DOHH2 (cell line): ENCODE measurements at regions not wholly inside any gene's neighbourhood (a gene's known extent, or its start where the extent isn't known, plus 50 kb on each side); places are given as distances from the start of the nearest gene placed in this dataset.

Experiments used
- H3F3A ChIP-seq: fragments of 200-600 bp; sonication (generic), shearing (Covaris generic); 2 replicates; pipeline ENCODE4 v1.6.0; 2016; ENCODE audit warnings: antibody characterized with exemption, mild to moderate bottlenecking; ENCODE audit not compliant: control insufficient read depth, insufficient read depth
- H3K27ac ChIP-seq: fragments of 200-600 bp; sonication (generic); 2 replicates; pipeline ENCODE4 v1.5.1; 2014; ENCODE audit warnings: low read depth, mild to moderate bottlenecking, low read length, moderate library complexity
- H3K27me3 ChIP-seq: fragments of 200-600 bp; sonication (generic); 2 replicates; pipeline ENCODE4 v1.6.1; 2014; ENCODE audit warnings: mild to moderate bottlenecking, low read length, mixed read lengths; ENCODE audit not compliant: control insufficient read depth
- H3K36me3 ChIP-seq: fragments of 200-600 bp; sonication (generic); 2 replicates; pipeline ENCODE4 v1.6.1; 2014; ENCODE audit warnings: mild to moderate bottlenecking, low read length, moderate library complexity, mixed read lengths; ENCODE audit not compliant: control insufficient read depth
- H3K4me1 ChIP-seq: fragments of 200-600 bp; sonication (generic); 2 replicates; pipeline ENCODE4 v1.6.1; 2014; ENCODE audit warnings: mild to moderate bottlenecking, low read length, mixed read lengths; ENCODE audit not compliant: control insufficient read depth
- H3K4me2 ChIP-seq: fragments of 200-600 bp; sonication (generic); 2 replicates; pipeline ENCODE4 v1.6.0; 2014; ENCODE audit warnings: mild to moderate bottlenecking, low read length, moderate library complexity
- H3K4me3 ChIP-seq: fragments of 200-600 bp; sonication (generic); 2 replicates; pipeline ENCODE4 v1.5.1; 2014; ENCODE audit warnings: mild to moderate bottlenecking, low read length, mixed read lengths
- H3K79me2 ChIP-seq: fragments of 200-600 bp; sonication (generic); 2 replicates; pipeline ENCODE4 v1.6.1; 2014; ENCODE audit warnings: mild to moderate bottlenecking, low read length, mixed read lengths; ENCODE audit not compliant: control insufficient read depth
- H3K9me2 ChIP-seq: fragments of 200-600 bp; sonication (generic); replicated peaks from 2 replicates; pipeline ENCODE4 v1.6.1; 2014; ENCODE audit warnings: mild to moderate bottlenecking, low read length, mixed read lengths; ENCODE audit not compliant: control insufficient read depth
- H3K9me3 ChIP-seq: fragments of 200-600 bp; sonication (generic); 2 replicates; pipeline ENCODE4 v1.6.1; 2014; ENCODE audit warnings: antibody characterized with exemption, low read length, mixed read lengths; ENCODE audit not compliant: control insufficient read depth, insufficient read depth
- H4K20me1 ChIP-seq: fragments of 200-600 bp; sonication (generic); 2 replicates; pipeline ENCODE4 v1.6.0; 2014; ENCODE audit warnings: low read depth, mild to moderate bottlenecking, antibody characterized with exemption, low read length, moderate library complexity; ENCODE audit not compliant: control insufficient read depth, insufficient read depth
- EZH2phosphoT487 ChIP-seq: fragments of 200-600 bp; sonication (generic); IDR thresholded peaks from 2 replicates; pipeline ENCODE4 v1.6.1; 2017; ENCODE audit warnings: borderline replicate concordance, mild to moderate bottlenecking, antibody characterized with exemption, low read length, moderate library complexity, mixed read lengths
- TF ChIP-seq, protein P1 (sequence below): fragments of 200-600 bp; sonication (generic); IDR thresholded peaks from one replicate; pipeline ENCODE4 v1.5.1; 2014; ENCODE audit warnings: antibody characterized with exemption, mild to moderate bottlenecking, low read depth, low read length; ENCODE audit not compliant: poor library complexity, severe bottlenecking

DNA sequence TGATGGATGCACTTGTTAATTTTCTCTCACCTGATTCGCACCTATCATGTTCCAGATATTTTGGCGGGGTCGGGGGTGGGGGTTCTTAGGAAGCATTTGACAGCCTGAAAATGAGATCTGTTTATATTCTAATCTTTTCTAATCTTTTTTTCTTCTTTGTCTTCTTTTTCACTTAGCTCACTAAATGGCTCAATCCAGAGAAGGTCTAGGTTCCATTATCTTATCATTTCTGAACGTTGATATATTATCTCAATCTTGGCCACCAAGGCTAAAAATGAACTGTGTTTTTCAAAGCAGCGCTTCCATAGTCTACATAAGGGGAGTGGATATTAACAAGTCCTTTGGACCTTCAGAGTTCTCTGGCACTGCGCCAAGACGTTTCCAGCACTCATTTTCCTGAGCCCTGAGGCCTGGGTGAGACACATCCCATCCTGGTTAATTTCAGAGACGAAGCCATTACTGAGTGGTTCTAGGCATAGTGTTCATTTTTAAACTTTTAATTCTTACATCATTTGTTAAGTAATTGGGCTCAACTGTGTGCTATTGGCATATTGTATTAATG, 229.0 kb downstream of the SOX11 start:
- H3K9me3 ChIP-seq = peaks cover 20% of the 10 kb centered on the region
- no peaks in the 10 kb centered on the region for H4K20me1 ChIP-seq
- H3K27me3 ChIP-seq = no peaks in the 10 kb centered on the region
- H3K27ac ChIP-seq = no peak overlapping the region
- no peaks in the 10 kb centered on the region for H3F3A ChIP-seq
- H3K79me2 ChIP-seq = no peaks in the 10 kb centered on the region
- no peaks in the 10 kb centered on the region for H3K9me2 ChIP-seq
- TF ChIP-seq, protein P1, sequence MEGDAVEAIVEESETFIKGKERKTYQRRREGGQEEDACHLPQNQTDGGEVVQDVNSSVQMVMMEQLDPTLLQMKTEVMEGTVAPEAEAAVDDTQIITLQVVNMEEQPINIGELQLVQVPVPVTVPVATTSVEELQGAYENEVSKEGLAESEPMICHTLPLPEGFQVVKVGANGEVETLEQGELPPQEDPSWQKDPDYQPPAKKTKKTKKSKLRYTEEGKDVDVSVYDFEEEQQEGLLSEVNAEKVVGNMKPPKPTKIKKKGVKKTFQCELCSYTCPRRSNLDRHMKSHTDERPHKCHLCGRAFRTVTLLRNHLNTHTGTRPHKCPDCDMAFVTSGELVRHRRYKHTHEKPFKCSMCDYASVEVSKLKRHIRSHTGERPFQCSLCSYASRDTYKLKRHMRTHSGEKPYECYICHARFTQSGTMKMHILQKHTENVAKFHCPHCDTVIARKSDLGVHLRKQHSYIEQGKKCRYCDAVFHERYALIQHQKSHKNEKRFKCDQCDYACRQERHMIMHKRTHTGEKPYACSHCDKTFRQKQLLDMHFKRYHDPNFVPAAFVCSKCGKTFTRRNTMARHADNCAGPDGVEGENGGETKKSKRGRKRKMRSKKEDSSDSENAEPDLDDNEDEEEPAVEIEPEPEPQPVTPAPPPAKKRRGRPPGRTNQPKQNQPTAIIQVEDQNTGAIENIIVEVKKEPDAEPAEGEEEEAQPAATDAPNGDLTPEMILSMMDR = no peak
- TF ChIP-seq EZH2phosphoT487 = no peak
- H3K36me3 ChIP-seq = no peaks in the 10 kb centered on the region
- H3K4me1 ChIP-seq = no peaks in the 10 kb centered on the region
- H3K4me2 ChIP-seq = no peak overlapping the region
- no peak overlapping the region for H3K4me3 ChIP-seq

DNA sequence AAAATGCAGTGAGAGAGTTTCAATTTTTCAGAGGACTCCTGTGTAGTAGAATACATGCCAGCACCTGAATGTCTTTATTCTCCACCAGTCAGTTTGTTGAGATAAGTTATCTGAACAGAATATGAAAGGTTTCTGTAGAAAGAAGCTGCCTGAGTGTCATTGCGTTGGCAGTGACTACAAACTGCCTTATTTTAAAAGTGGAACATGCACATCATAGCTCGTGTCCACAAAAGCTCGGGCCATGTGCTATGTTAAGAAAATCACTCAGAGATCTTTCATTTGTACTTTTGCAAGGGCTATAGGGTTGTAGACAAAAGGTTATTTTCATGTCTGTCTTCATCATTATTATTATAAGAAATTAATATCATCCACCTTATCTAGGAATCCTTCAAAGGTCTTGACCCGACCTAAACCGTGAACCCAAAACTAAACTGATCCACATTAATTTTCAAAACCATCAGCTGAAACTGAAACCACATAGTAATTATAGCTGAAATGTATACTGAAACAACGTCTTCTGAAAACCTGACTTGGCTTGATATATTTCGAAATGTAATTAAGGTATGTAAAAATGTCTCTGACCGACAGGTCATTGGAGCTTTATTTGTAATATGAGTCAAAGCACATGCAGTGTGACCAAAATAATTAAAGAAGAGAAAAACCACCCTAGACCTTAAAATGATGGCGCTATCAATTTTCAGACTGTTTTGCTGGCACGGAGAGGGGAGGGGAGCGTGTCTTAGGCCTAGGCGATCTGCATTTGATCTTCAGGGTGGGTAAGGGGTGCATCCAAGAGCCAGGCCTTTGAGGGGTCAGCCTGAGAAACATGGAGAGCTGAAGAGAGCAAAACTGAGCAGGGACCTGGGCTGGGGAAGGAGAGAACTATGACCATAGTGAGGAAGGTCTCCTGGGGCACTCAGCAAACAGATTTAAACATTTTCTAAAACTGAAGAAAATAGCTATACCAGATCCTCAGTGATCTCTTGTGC, 232.1 kb downstream of the SOX11 start:
- Histone ChIP-seq H3K9me2 (no peaks in the 10 kb centered on the region), H3K27ac (no peak overlapping the region), H3F3A (no peaks in the 10 kb centered on the region), H3K27me3 (no peaks in the 10 kb centered on the region), H4K20me1 (no peaks in the 10 kb centered on the region), H3K4me3 (no peak overlapping the region), H3K36me3 (no peaks in the 10 kb centered on the region), H3K79me2 (no peaks in the 10 kb centered on the region), H3K9me3 (peaks cover 2% of the 10 kb centered on the region; the same call in 1 of the 2 replicates), H3K4me2 (no peak overlapping the region), H3K4me1 (no peaks in the 10 kb centered on the region)
- no peak for TF ChIP-seq EZH2phosphoT487
- TF ChIP-seq, protein P1 = no peak

DNA sequence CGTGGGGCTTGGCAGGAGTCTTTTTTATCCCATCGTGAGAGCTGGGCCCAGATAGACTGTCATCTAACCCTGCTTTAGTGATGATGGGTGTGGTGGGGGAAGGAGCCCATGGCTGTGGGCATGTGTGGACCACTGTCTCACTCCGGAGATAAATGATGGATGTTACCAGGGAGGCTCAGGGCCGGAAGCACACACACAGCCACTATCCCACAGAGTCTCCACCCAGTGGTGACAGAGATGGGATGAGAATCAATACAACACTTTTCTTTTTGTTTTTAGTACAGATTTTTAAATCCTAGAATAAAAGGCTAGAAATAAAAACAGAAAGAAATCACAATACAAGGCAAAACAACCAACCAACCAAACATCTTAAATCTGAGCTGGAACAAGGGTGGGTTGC, 233.4 kb downstream of the SOX11 start:
- H4K20me1 ChIP-seq = no peaks in the 10 kb centered on the region
- H3K4me3 ChIP-seq = no peak overlapping the region
- no peak overlapping the region for H3K27ac ChIP-seq
- H3K9me2 ChIP-seq = no peaks in the 10 kb centered on the region
- no peaks in the 10 kb centered on the region for H3K79me2 ChIP-seq
- H3K4me1 ChIP-seq = no peaks in the 10 kb centered on the region
- no peaks in the 10 kb centered on the region for H3K27me3 ChIP-seq
- no peaks in the 10 kb centered on the region for H3K36me3 ChIP-seq
- no peaks in the 10 kb centered on the region for H3K9me3 ChIP-seq
- no peak overlapping the region for H3K4me2 ChIP-seq
- H3F3A ChIP-seq = no peaks in the 10 kb centered on the region
- no peak for TF ChIP-seq EZH2phosphoT487
- TF ChIP-seq, protein P1 = no peak
